ENCODE measurements at regions not wholly inside any gene's neighbourhood (a gene's known extent, or its start where the extent isn't known, plus 50 kb on each side); places are given as distances from the start of the nearest gene placed in this dataset.

- ATAC-seq (no peak), DNase-seq (no peak)
- Histone ChIP-seq H3K27ac (ENCODE audit: low read length) (no peak overlapping the region), H3K27me3 (ENCODE audit: control insufficient read depth, insufficient read depth) (no peaks in the 10 kb centered on the region), H3K4me3 (ENCODE audit: low read length) (no peak overlapping the region), H3K9me3 (ENCODE audit: control insufficient read depth, low read length) (no peaks in the 10 kb centered on the region), H3K4me1 (ENCODE audit: control insufficient read depth, insufficient read depth, low read length) (peaks cover 3% of the 10 kb centered on the region)
- WGBS: 72% methylated on average over 6 of the region's 6 CpGs
- intact Hi-C loops (cut with DNase I): no loop called here
Observed at GRCh38 chr9:85428230-85428629, 313.5 kb downstream of the AGTPBP1 start.

DNA sequence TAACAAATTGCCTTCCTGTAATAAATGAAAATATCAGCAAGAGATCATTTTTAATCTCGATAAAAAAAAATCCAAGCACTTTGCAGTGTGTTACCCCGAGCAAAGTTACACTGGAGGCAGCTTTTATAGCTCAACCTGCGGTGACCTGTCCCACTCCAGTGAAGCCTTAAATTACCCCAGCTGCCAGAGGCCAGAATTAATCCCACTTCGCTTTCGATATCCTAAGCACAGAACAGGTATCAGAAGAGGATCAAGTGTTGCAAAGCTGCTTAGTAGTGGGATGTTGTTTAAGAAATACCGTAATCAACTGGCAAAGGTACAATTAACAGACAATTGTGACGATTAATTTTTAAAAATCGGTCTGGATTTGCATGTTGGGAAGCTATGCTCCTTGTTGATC lies 314.0 kb downstream of the AGTPBP1 start:
- DNase-seq: no peak
- WGBS: 93% methylated on average over 8 of the region's 8 CpGs

DNA sequence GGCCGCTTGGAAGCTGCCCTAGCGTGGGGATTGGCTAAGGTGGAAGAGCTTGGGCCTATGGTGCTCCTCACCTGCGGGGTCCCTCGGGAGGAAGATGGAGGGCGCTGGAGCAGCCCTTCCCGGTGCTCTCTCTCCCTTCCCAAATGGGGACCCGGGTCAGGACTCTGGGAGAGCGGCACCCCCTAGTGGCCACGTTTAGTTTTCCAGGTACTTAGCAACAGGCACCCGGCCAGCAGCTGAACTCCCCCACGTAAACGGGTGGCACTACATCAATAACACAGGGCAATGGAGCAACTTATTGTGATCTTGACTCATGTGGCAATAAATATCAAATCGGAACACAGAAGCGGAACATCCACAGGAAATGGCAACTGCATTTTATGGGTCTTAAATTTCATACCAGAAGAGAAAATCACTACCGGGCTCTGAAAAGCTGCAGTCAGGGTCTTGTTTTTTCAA lies 316.6 kb downstream of the AGTPBP1 start:
- WGBS: 15% methylated on average over 15 of the region's 15 CpGs
- Histone ChIP-seq H3K4me1 (ENCODE audit: control insufficient read depth, insufficient read depth, low read length) (no peaks in the 10 kb centered on the region), H3K9me3 (ENCODE audit: control insufficient read depth, low read length) (no peaks in the 10 kb centered on the region), H3K4me3 (ENCODE audit: low read length) (no peak overlapping the region), H3K27me3 (ENCODE audit: control insufficient read depth, insufficient read depth) (no peaks in the 10 kb centered on the region), H3K27ac (ENCODE audit: low read length) (no peak overlapping the region)
- DNase-seq: peak; percentile 42 to 78 (median 73)
- intact Hi-C loops (cut with DNase I): no loop called here
- peak; percentile 50 to 51 for ATAC-seq

More for the DNA sequence above, 314.0 kb downstream of the AGTPBP1 start:
- Histone ChIP-seq H3K4me3 (ENCODE audit: low read length) (no peak overlapping the region), H3K27ac (ENCODE audit: low read length) (no peak overlapping the region), H3K4me1 (ENCODE audit: control insufficient read depth, insufficient read depth, low read length) (peaks cover 3% of the 10 kb centered on the region), H3K27me3 (ENCODE audit: control insufficient read depth, insufficient read depth) (no peaks in the 10 kb centered on the region), H3K9me3 (ENCODE audit: control insufficient read depth, low read length) (no peaks in the 10 kb centered on the region)
- intact Hi-C loops (cut with DNase I): no loop called here
- ATAC-seq: no peak

DNA sequence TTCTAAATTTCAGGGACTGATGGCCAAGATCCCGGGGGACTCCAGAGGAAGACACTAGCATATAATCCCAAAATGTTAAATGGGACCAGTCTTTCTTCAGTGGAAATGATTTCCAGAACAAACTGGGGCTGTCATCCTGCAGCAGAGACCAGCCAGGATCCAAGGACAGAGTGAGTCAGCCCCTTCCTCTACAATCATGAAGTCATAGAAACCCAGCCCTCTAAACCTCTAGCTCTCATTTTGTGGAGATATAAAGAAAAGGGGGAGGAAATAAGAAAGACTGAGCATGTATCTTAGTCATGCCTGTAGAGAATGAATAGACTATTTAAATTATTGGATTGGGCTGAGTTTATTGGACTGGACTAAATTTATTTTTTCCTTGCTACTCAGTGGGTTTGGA lies 318.3 kb downstream of the AGTPBP1 start:
- no peak for DNase-seq
- Histone ChIP-seq H3K27ac (ENCODE audit: low read length) (no peak overlapping the region), H3K4me1 (ENCODE audit: control insufficient read depth, insufficient read depth, low read length) (no peaks in the 10 kb centered on the region), H3K27me3 (ENCODE audit: control insufficient read depth, insufficient read depth) (no peaks in the 10 kb centered on the region), H3K9me3 (ENCODE audit: control insufficient read depth, low read length) (no peaks in the 10 kb centered on the region), H3K4me3 (ENCODE audit: low read length) (no peak overlapping the region)
- 93% methylated on average over 1 of the region's 1 CpG for WGBS
- ATAC-seq: no peak
- intact Hi-C loops (cut with DNase I): no loop called here

- no peaks in the 10 kb centered on the region for H3K9me3 ChIP-seq (ENCODE audit: control insufficient read depth, low read length)
- no peak for ATAC-seq
- H3K4me3 ChIP-seq (ENCODE audit: low read length): no peak overlapping the region
- no peaks in the 10 kb centered on the region for H3K4me1 ChIP-seq (ENCODE audit: control insufficient read depth, insufficient read depth, low read length)
- no peak for DNase-seq
- no peak overlapping the region for H3K27ac ChIP-seq (ENCODE audit: low read length)
- no peaks in the 10 kb centered on the region for H3K27me3 ChIP-seq (ENCODE audit: control insufficient read depth, insufficient read depth)
- WGBS: 92% methylated on average over 5 of the region's 5 CpGs
- intact Hi-C loops (cut with DNase I): no loop called here
Observed at GRCh38 chr9:85421641-85422040, 320.1 kb downstream of the AGTPBP1 start.

- Histone ChIP-seq H3K9me3 (ENCODE audit: control insufficient read depth, low read length) (no peaks in the 10 kb centered on the region), H3K27me3 (ENCODE audit: control insufficient read depth, insufficient read depth) (no peaks in the 10 kb centered on the region), H3K4me1 (ENCODE audit: control insufficient read depth, insufficient read depth, low read length) (no peaks in the 10 kb centered on the region), H3K4me3 (ENCODE audit: low read length) (no peak overlapping the region), H3K27ac (ENCODE audit: low read length) (no peak overlapping the region)
- ATAC-seq (no peak), DNase-seq (no peak)
- intact Hi-C loops (cut with DNase I): no loop called here
- WGBS: 56% methylated on average over 4 of the region's 4 CpGs
Observed at GRCh38 chr9:85420750-85421149, 321.0 kb downstream of the AGTPBP1 start.

DNA sequence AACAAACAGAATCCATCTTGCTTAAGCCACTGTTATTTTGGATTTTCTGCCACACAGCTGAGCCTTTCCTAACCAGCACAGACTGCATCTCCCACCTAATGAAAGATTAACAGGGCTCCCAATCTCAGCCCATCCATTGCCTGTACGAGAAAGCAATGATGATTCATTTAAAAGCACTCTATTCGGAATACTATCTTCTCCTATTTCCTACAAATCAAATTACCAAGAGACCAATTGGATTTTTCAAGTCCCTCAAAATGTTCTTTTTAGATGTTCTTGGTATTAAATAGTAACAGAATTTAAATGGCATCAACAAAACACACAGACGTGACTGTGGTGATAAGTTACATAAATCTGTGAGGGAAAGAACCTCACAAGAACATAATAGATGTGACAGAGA lies 324.1 kb downstream of the AGTPBP1 start:
- H3K27ac ChIP-seq (ENCODE audit: low read length): no peak overlapping the region
- no peaks in the 10 kb centered on the region for H3K27me3 ChIP-seq (ENCODE audit: control insufficient read depth, insufficient read depth)
- intact Hi-C loops (cut with DNase I): no loop called here
- H3K9me3 ChIP-seq (ENCODE audit: control insufficient read depth, low read length): no peaks in the 10 kb centered on the region
- 79% methylated on average over 3 of the region's 3 CpGs for WGBS
- no peaks in the 10 kb centered on the region for H3K4me1 ChIP-seq (ENCODE audit: control insufficient read depth, insufficient read depth, low read length)
- DNase-seq (no peak), ATAC-seq (no peak)
- H3K4me3 ChIP-seq (ENCODE audit: low read length): no peak overlapping the region

GRCh38 chr9:85416715-85417114 lies 325.0 kb downstream of the AGTPBP1 start:
- 84% methylated on average over 1 of the region's 1 CpG for WGBS
- no peak overlapping the region for H3K4me3 ChIP-seq (ENCODE audit: low read length)
- H3K4me1 ChIP-seq (ENCODE audit: control insufficient read depth, insufficient read depth, low read length): no peaks in the 10 kb centered on the region
- no peaks in the 10 kb centered on the region for H3K27me3 ChIP-seq (ENCODE audit: control insufficient read depth, insufficient read depth)
- DNase-seq: no peak
- intact Hi-C loops (cut with DNase I): no loop called here
- no peak overlapping the region for H3K27ac ChIP-seq (ENCODE audit: low read length)
- ATAC-seq: no peak
- H3K9me3 ChIP-seq (ENCODE audit: control insufficient read depth, low read length): no peaks in the 10 kb centered on the region

GRCh38 chr9:85414390-85414789 lies 327.4 kb downstream of the AGTPBP1 start:
- no peaks in the 10 kb centered on the region for H3K4me1 ChIP-seq (ENCODE audit: control insufficient read depth, insufficient read depth, low read length)
- no peaks in the 10 kb centered on the region for H3K27me3 ChIP-seq (ENCODE audit: control insufficient read depth, insufficient read depth)
- ATAC-seq (no peak), DNase-seq (no peak)
- H3K27ac ChIP-seq (ENCODE audit: low read length): no peak overlapping the region
- intact Hi-C loops (cut with DNase I): no loop called here
- H3K9me3 ChIP-seq (ENCODE audit: control insufficient read depth, low read length): no peaks in the 10 kb centered on the region
- no peak overlapping the region for H3K4me3 ChIP-seq (ENCODE audit: low read length)
- 38% methylated on average over 5 of the region's 5 CpGs for WGBS

DNA sequence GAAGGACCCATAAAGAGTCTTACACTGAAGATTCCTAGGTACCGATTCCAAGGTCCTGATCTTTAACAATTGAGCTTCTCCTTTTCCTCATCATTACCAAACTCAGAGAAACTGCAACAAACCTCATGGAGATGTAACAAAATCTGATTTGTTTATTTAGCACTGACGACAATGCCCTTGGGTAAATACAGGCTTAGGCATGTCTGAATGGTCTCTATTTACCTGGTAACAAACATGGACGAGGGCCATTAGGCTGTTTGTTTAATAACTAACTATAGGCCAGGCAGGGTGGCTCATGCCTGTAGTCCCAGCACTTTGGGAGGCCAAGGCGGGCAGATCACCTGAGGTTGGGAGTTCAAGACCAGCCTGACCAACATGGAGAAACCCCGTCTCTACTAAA lies 333.3 kb downstream of the AGTPBP1 start:
- Histone ChIP-seq H3K27me3 (ENCODE audit: control insufficient read depth, insufficient read depth) (no peaks in the 10 kb centered on the region), H3K4me3 (ENCODE audit: low read length) (no peak overlapping the region), H3K27ac (ENCODE audit: low read length) (no peak overlapping the region), H3K9me3 (ENCODE audit: control insufficient read depth, low read length) (no peaks in the 10 kb centered on the region), H3K4me1 (ENCODE audit: control insufficient read depth, insufficient read depth, low read length) (no peaks in the 10 kb centered on the region)
- ATAC-seq: no peak
- no peak for DNase-seq
- intact Hi-C loops (cut with DNase I): no loop called here
- WGBS: 92% methylated on average over 4 of the region's 5 CpGs

- intact Hi-C loops (cut with DNase I): no loop called here
- Histone ChIP-seq H3K4me1 (ENCODE audit: control insufficient read depth, insufficient read depth, low read length) (peaks cover 3% of the 10 kb centered on the region), H3K9me3 (ENCODE audit: control insufficient read depth, low read length) (no peaks in the 10 kb centered on the region), H3K27me3 (ENCODE audit: control insufficient read depth, insufficient read depth) (no peaks in the 10 kb centered on the region), H3K4me3 (ENCODE audit: low read length) (no peak overlapping the region), H3K27ac (ENCODE audit: low read length) (no peak overlapping the region)
- ATAC-seq (no peak), DNase-seq (no peak)
- WGBS: 78% methylated on average over 6 of the region's 6 CpGs
Observed at GRCh38 chr9:85405566-85405950, 336.2 kb downstream of the AGTPBP1 start.

DNA sequence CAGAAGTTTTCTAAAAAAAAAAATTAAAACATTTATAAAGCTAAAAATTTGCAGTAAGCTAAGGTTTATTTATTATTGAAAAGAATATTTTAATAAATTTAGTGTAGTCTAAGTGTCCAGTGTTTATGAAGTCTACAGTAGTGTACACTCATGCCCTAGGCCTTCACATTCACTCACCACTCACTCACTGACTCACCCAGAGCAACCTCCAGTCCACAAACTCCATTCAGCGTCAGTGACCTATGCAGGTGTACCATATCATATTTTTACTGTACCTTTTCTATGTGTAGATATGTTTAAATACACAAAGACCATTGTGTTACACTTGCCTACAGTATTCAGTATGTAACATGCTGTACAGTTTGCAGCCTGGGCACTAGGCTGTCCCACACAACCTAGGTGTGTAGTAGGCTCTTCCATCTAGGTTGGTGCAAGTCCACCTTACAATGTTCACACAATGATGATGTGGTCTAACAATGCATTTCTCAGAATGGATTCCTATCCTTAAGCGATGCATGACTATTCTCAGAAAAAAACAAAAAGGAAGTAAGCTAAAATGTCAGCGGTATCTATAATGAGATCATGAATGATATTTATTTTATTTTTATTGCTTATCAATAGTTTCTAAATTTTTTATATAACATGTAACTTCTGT lies 336.7 kb downstream of the AGTPBP1 start:
- no peak for DNase-seq
- ATAC-seq: no peak
- no peak overlapping the region for H3K27ac ChIP-seq (ENCODE audit: low read length)
- H3K4me1 ChIP-seq (ENCODE audit: control insufficient read depth, insufficient read depth, low read length): peaks cover 3% of the 10 kb centered on the region
- H3K27me3 ChIP-seq (ENCODE audit: control insufficient read depth, insufficient read depth): no peaks in the 10 kb centered on the region
- intact Hi-C loops (cut with DNase I): no loop called here
- no peak overlapping the region for H3K4me3 ChIP-seq (ENCODE audit: low read length)
- H3K9me3 ChIP-seq (ENCODE audit: control insufficient read depth, low read length): no peaks in the 10 kb centered on the region
- 92% methylated on average over 3 of the region's 3 CpGs for WGBS
